HEK293T (cell line): ENCODE measurements at regions not wholly inside any gene's neighbourhood (a gene's known extent, or its start where the extent isn't known, plus 50 kb on each side); places are given as distances from the start of the nearest gene placed in this dataset.

Experiments used
- ARNT ChIP-seq: fragments of 450-650 bp; IDR thresholded peaks from 2 replicates; pipeline ENCODE4 v1.6.1; 2017; ENCODE audit warnings: mild to moderate bottlenecking
- BHLHE40 ChIP-seq: fragments of 450-650 bp; IDR thresholded peaks from 2 replicates; pipeline ENCODE4 v1.6.1; 2016; ENCODE audit warnings: mild to moderate bottlenecking, moderate library complexity, borderline replicate concordance
- ELF4 ChIP-seq: fragments of 450-650 bp; IDR thresholded peaks from 2 replicates; pipeline ENCODE4 v1.6.1; 2017; ENCODE audit warnings: antibody characterized with exemption
- FOXA1 ChIP-seq: fragments of 450-650 bp; IDR thresholded peaks from 2 replicates; pipeline ENCODE4 v1.6.1; 2016; ENCODE audit warnings: mild to moderate bottlenecking
- FOXK2 ChIP-seq: fragments of 450-650 bp; IDR thresholded peaks from 2 replicates; pipeline ENCODE4 v1.6.1; 2016; ENCODE audit warnings: mild to moderate bottlenecking
- FOXM1 ChIP-seq: fragments of 450-650 bp; IDR thresholded peaks from 2 replicates; pipeline ENCODE4 v1.6.1; 2017; ENCODE audit warnings: mild to moderate bottlenecking, borderline replicate concordance
- SP1 ChIP-seq: fragments of 450-650 bp; IDR thresholded peaks from 2 replicates; pipeline ENCODE4 v1.6.1; 2017
- SUZ12 ChIP-seq: fragments of 450-650 bp; IDR thresholded peaks from 2 replicates; pipeline ENCODE4 v1.6.1; 2016; ENCODE audit warnings: mild to moderate bottlenecking
- TARDBP ChIP-seq: fragments of 450-650 bp; IDR thresholded peaks from 2 replicates; pipeline ENCODE4 v1.6.1; 2016
- ZNF384 ChIP-seq: fragments of 450-650 bp; IDR thresholded peaks from 2 replicates; pipeline ENCODE4 v1.6.1; 2016

- TF ChIP-seq SUZ12: no peak
- no peak for TF ChIP-seq FOXM1
- TF ChIP-seq BHLHE40: no peak
- TF ChIP-seq ELF4: no peak
- no peak for TF ChIP-seq ZNF384
- no peak for TF ChIP-seq SP1
- TF ChIP-seq FOXK2: no peak
- no peak for TF ChIP-seq TARDBP
- TF ChIP-seq ARNT: no peak
- no peak for TF ChIP-seq FOXA1
These were observed 91.0 kb upstream of the TPRG1 start for GRCh38 chr3:189080745-189081144.
